IMR-90 (cell line): ENCODE measurements at regions not wholly inside any gene's neighbourhood (a gene's known extent, or its start where the extent isn't known, plus 50 kb on each side); places are given as distances from the start of the nearest gene placed in this dataset.
A peak's percentile ranks its signal among the peaks of the same experiment; 100 is the strongest.

Source experiments
- ATAC-seq: fragments of 200-7000 bp; cut with Tn5 transposase; 2 replicates; pipeline ENCODE4 v1.9.1; 2020; ENCODE audit warnings: low read depth, mild to moderate bottlenecking, moderate library complexity
- BruUV-seq: library from RNA; stranded (reverse); fragments of 400-500 nt; replicated peaks from 2 replicates; lab custom pipeline; 2021; lab: Mats Ljungman, UMichigan
- CTCF ChIA-PET: fragments of 300-600 bp; formaldehyde crosslinking; extraction: SDS; loops from one replicate; lab custom pipeline; 2021; ENCODE audit warnings: antibody characterized with exemption; lab: Yijun Ruan, JAX
- POLR2A ChIA-PET: fragments of 300-600 bp; sonication (Branson Sonifier 250); formaldehyde crosslinking; loops from one replicate; lab custom pipeline; 2022; ENCODE audit warnings: antibody characterized with exemption; ENCODE audit not compliant: unreplicated experiment; lab: Charles Lee
- DNase-seq: peaks from one replicate; pipeline ENCODE4 v3.0.0; 2013
- H2AFZ ChIP-seq: replicated peaks from 2 replicates; pipeline ENCODE3; 2013; ENCODE audit warnings: low read length, mild to moderate bottlenecking; ENCODE audit not compliant: poor library complexity
- H2AK5ac ChIP-seq: 2 replicates; pipeline ENCODE4 v1.6.1; 2013; ENCODE audit warnings: low read depth, low read length, inconsistent platforms
- H2AK9ac ChIP-seq: replicated peaks from 2 replicates; pipeline ENCODE3; 2013; ENCODE audit warnings: mild to moderate bottlenecking, low read depth, low read length, moderate library complexity; ENCODE audit not compliant: poor library complexity
- H2BK120ac ChIP-seq: 2 replicates; pipeline ENCODE4 v1.6.1; 2013; ENCODE audit warnings: low read depth, low read length, inconsistent platforms
- H2BK15ac ChIP-seq: 3 replicates; pipeline ENCODE4 v1.6.1; 2013; ENCODE audit warnings: low read depth, low read length, inconsistent platforms
- H2BK20ac ChIP-seq: 2 replicates; pipeline ENCODE4 v1.6.1; 2013; ENCODE audit warnings: low read depth, mild to moderate bottlenecking, inconsistent platforms, low read length, moderate library complexity
- H2BK5ac ChIP-seq: 2 replicates; pipeline ENCODE4 v1.6.1; 2013; ENCODE audit warnings: mild to moderate bottlenecking, low read depth, low read length, inconsistent platforms; ENCODE audit not compliant: poor library complexity, severe bottlenecking
- H3K14ac ChIP-seq: replicated peaks from 2 replicates; pipeline ENCODE4 v1.6.1; 2013; ENCODE audit warnings: low read depth, low read length, inconsistent platforms
- H3K18ac ChIP-seq: 2 replicates; pipeline ENCODE4 v1.6.1; 2013; ENCODE audit warnings: low read depth, low read length, control low read depth
- H3K23ac ChIP-seq: 2 replicates; pipeline ENCODE4 v1.6.1; 2013; ENCODE audit warnings: low read depth, low read length, inconsistent platforms
- H3K27ac ChIP-seq: 2 replicates; pipeline ENCODE4 v1.5.1; 2013; ENCODE audit warnings: mild to moderate bottlenecking, control low read depth, low read length; ENCODE audit not compliant: insufficient read depth
- H3K27me3 ChIP-seq: 2 replicates; pipeline ENCODE4 v1.6.1; 2013; ENCODE audit warnings: low read length; ENCODE audit not compliant: control insufficient read depth, insufficient read depth
- H3K36me3 ChIP-seq: 2 replicates; pipeline ENCODE4 v1.6.1; 2013; ENCODE audit warnings: low read length, mixed read lengths; ENCODE audit not compliant: control insufficient read depth, insufficient read depth
- H3K4ac ChIP-seq: 2 replicates; pipeline ENCODE4 v1.6.1; 2013; ENCODE audit warnings: low read depth, low read length, inconsistent platforms
- H3K4me1 ChIP-seq: 2 replicates; pipeline ENCODE4 v1.6.1; 2013; ENCODE audit warnings: low read length, mixed read lengths; ENCODE audit not compliant: control insufficient read depth, insufficient read depth
- H3K4me2 ChIP-seq: 2 replicates; pipeline ENCODE4 v1.6.1; 2013; ENCODE audit warnings: low read depth, mild to moderate bottlenecking, control low read depth, low read length, moderate library complexity
- H3K4me3 ChIP-seq: 2 replicates; pipeline ENCODE4 v1.5.1; 2013; ENCODE audit warnings: low read depth, mild to moderate bottlenecking, control low read depth, low read length, moderate library complexity; ENCODE audit not compliant: insufficient read depth
- H3K56ac ChIP-seq: 2 replicates; pipeline ENCODE4 v1.6.1; 2013; ENCODE audit warnings: low read length, inconsistent platforms; ENCODE audit not compliant: insufficient read depth; ENCODE audit errors: extremely low read depth
- H3K79me1 ChIP-seq, 2 experiments: 2 replicates each; pipeline ENCODE4 v1.6.1; 2013; ENCODE audit warnings: low read length in 2 of 2, inconsistent platforms in 1 of 2, low read depth in 1 of 2
- H3K9ac ChIP-seq: 2 replicates; pipeline ENCODE4 v1.6.1; 2013; ENCODE audit warnings: low read depth, low read length, control low read depth
- H3K9me1 ChIP-seq: 2 replicates; pipeline ENCODE4 v1.6.1; 2013; ENCODE audit warnings: low read length, inconsistent platforms; ENCODE audit not compliant: insufficient read depth
- H3K9me3 ChIP-seq: 2 replicates; pipeline ENCODE4 v1.6.1; 2013; ENCODE audit warnings: low read length; ENCODE audit not compliant: control insufficient read depth, insufficient read depth
- H4K20me1 ChIP-seq: 2 replicates; pipeline ENCODE4 v1.6.1; 2013; ENCODE audit warnings: low read length, inconsistent platforms; ENCODE audit not compliant: insufficient read depth
- H4K5ac ChIP-seq: 2 replicates; pipeline ENCODE4 v1.6.1; 2013; ENCODE audit warnings: mild to moderate bottlenecking, low read depth, low read length, control low read depth
- H4K8ac ChIP-seq, 2 experiments: 2 replicates each; pipeline ENCODE4 v1.6.1; 2013; ENCODE audit warnings: low read depth in 2 of 2, low read length in 2 of 2, control low read depth in 1 of 2, inconsistent platforms in 1 of 2
- H4K91ac ChIP-seq: 2 replicates; pipeline ENCODE4 v1.6.1; 2013; ENCODE audit warnings: low read depth, low read length, inconsistent platforms; ENCODE audit not compliant: insufficient read depth
- BHLHE40 ChIP-seq: fragments of 150-350 bp; IDR thresholded peaks from 2 replicates; pipeline ENCODE4 v1.6.1; 2016; ENCODE audit warnings: mild to moderate bottlenecking, low read depth, low read length
- MAFK ChIP-seq: IDR thresholded peaks from 2 replicates; pipeline ENCODE4 v1.6.1; 2012; ENCODE audit warnings: low read depth, low read length, improper control_type of control experiment
- MXI1 ChIP-seq: IDR thresholded peaks from 2 replicates; pipeline ENCODE4 v1.6.1; 2012; ENCODE audit warnings: low read depth, mild to moderate bottlenecking, low read length, moderate library complexity, borderline replicate concordance
- RCOR1 ChIP-seq: IDR thresholded peaks from 2 replicates; pipeline ENCODE4 v1.6.1; 2012; ENCODE audit warnings: mild to moderate bottlenecking, low read length, improper control_type of control experiment; ENCODE audit not compliant: insufficient replicate concordance
- RFX5 ChIP-seq: IDR thresholded peaks from 2 replicates; pipeline ENCODE4 v1.8.0; 2012; ENCODE audit warnings: low read depth, mild to moderate bottlenecking, low read length, moderate library complexity
- WGBS, 2 experiments: methylation state at CpG; one replicate each; pipeline versions ENCODE4 v1.1.5 to v1.1.7; 2013; ENCODE audit warnings: missing lambda C conversion rate in 2 of 2; ENCODE audit not compliant: insufficient read length in 1 of 2; ENCODE audit errors: extremely low coverage in 2 of 2; 5-methylcytosine and 5-hydroxymethylcytosine counted together
- dilution Hi-C: fragments of 300-500 bp; cut with HindIII; formaldehyde crosslinking; loops from one replicate; pipeline ENCODE4 v1.14.3; 2018; ENCODE audit warnings: low sequenced_read_pairs; ENCODE audit not compliant: unreplicated experiment
- in situ Hi-C: fragments of 300-500 bp; cut with MboI; formaldehyde crosslinking; loops from 3 replicates; pipeline ENCODE4 v1.14.3; 2019; ENCODE audit warnings: low sequenced_read_pairs, inconsistent platforms, mixed read lengths
- intact Hi-C: fragments of 100-400 bp; cut with micrococcal nuclease; formaldehyde crosslinking; loops from 2 replicates; pipeline ENCODE4 v1.10.0; 2022

GRCh38 chr4:126250006-126250405 is 935.3 kb downstream of the FAT4 start:
- H3K56ac ChIP-seq, result no peak overlapping the region
- no peaks in the 10 kb centered on the region for H3K36me3 ChIP-seq
- H3K23ac ChIP-seq, result no peak overlapping the region
- ChIA-PET CTCF (no interaction called here), POLR2A (no interaction called here)
- H4K8ac ChIP-seq, result no peak overlapping the region
- no peak overlapping the region for H3K4me2 ChIP-seq
- H3K14ac ChIP-seq, result no peak overlapping the region
- H2AK5ac ChIP-seq, result no peak overlapping the region
- H2BK20ac ChIP-seq, result no peak overlapping the region
- no peak for DNase-seq
- no peak overlapping the region for H4K5ac ChIP-seq
- intact Hi-C loops, result no loop called here
- no peak for TF ChIP-seq BHLHE40
- no peak for TF ChIP-seq RCOR1
- TF ChIP-seq MXI1, result no peak
- TF ChIP-seq RFX5, result no peak
- peak; percentile 71 for TF ChIP-seq MAFK
- no peak overlapping the region for H3K4ac ChIP-seq
- no peaks in the 10 kb centered on the region for H3K27me3 ChIP-seq
- no CpG with 5 or more reads among the region's 2 CpGs for WGBS, 2 experiments
- no TSS peak for BruUV-seq
- no peaks in the 10 kb centered on the region for H4K20me1 ChIP-seq
- no peak overlapping the region for H3K18ac ChIP-seq
- H3K9ac ChIP-seq, result no peak overlapping the region
- no peak for ATAC-seq
- H2BK15ac ChIP-seq, result no peak overlapping the region
- no peaks in the 10 kb centered on the region for H3K9me1 ChIP-seq
- no peak overlapping the region for H2BK120ac ChIP-seq
- no peak overlapping the region for H2BK5ac ChIP-seq
- H3K79me1 ChIP-seq, result no peaks in the 10 kb centered on the region
- dilution Hi-C loops, result no loop called here
- H2AK9ac ChIP-seq, result no peak overlapping the region
- H3K9me3 ChIP-seq, result no peaks in the 10 kb centered on the region
- H3K27ac ChIP-seq, result no peak overlapping the region
- no peak overlapping the region for H4K91ac ChIP-seq
- in situ Hi-C loops, result no loop called here
- H2AFZ ChIP-seq, result no peak overlapping the region
- no peaks in the 10 kb centered on the region for H3K4me1 ChIP-seq
- H3K4me3 ChIP-seq, result no peak overlapping the region
